ENCODE measurements at regions not wholly inside any gene's neighbourhood (a gene's known extent, or its start where the extent isn't known, plus 50 kb on each side); places are given as distances from the start of the nearest gene placed in this dataset.

- Histone ChIP-seq H3K9me3 (ENCODE audit: control insufficient read depth, insufficient read depth, low read length) (no peaks in the 10 kb centered on the region), H3K36me3 (ENCODE audit: control insufficient read depth, insufficient read depth, low read length) (no peaks in the 10 kb centered on the region), H3K4me3 (ENCODE audit: low read length) (no peak overlapping the region), H3K4me1 (ENCODE audit: control insufficient read depth, insufficient read depth, low read length) (no peaks in the 10 kb centered on the region), H3K27ac (ENCODE audit: low read length) (no peak overlapping the region), H3K27me3 (ENCODE audit: control insufficient read depth, insufficient read depth, low read length) (no peaks in the 10 kb centered on the region)
- Mint-ChIP-seq H3K27ac (no peak overlapping the region), H3K27me3 (ENCODE audit: low read depth in 2 of 2) (peaks cover 5 to 6% of the 10 kb centered on the region in 2 donors), H3K4me1 (no peaks in the 10 kb centered on the region), H3K4me3 (no peak overlapping the region), H3K9me3 (peaks cover 0 to 9% of the 10 kb centered on the region in 2 donors), H3K36me3 (no peaks in the 10 kb centered on the region)
- ATAC-seq (no peak), DNase-seq (no peak)
- no peak for TF ChIP-seq CTCF (IDR thresholded peaks at IDR 0.05)
- WGBS (ENCODE audit: insufficient coverage) = 83% methylated on average over 3 of the region's 3 CpGs
- intact Hi-C loops (cut with micrococcal nuclease) = no loop called here
Observed at GRCh38 chr20:21609221-21609620, 95.4 kb upstream of the NKX2-2 start.

GRCh38 chr20:21608777-21609176 is 94.9 kb upstream of the NKX2-2 start:
- Histone ChIP-seq H3K4me3 (ENCODE audit: low read length) (no peak overlapping the region), H3K36me3 (ENCODE audit: control insufficient read depth, insufficient read depth, low read length) (no peaks in the 10 kb centered on the region), H3K27me3 (ENCODE audit: control insufficient read depth, insufficient read depth, low read length) (no peaks in the 10 kb centered on the region), H3K9me3 (ENCODE audit: control insufficient read depth, insufficient read depth, low read length) (no peaks in the 10 kb centered on the region), H3K4me1 (ENCODE audit: control insufficient read depth, insufficient read depth, low read length) (no peaks in the 10 kb centered on the region), H3K27ac (ENCODE audit: low read length) (no peak overlapping the region)
- DNase-seq (no peak), ATAC-seq (no peak)
- Mint-ChIP-seq H3K27me3 (ENCODE audit: low read depth in 2 of 2) (peaks cover 4 to 6% of the 10 kb centered on the region in 2 donors), H3K36me3 (no peaks in the 10 kb centered on the region), H3K4me1 (no peaks in the 10 kb centered on the region), H3K27ac (no peak overlapping the region), H3K9me3 (peaks cover 0 to 11% of the 10 kb centered on the region in 2 donors), H3K4me3 (no peak overlapping the region)
- intact Hi-C loops (cut with micrococcal nuclease) = no loop called here
- TF ChIP-seq CTCF (IDR thresholded peaks at IDR 0.05) = no peak

GRCh38 chr20:21607971-21608725 is 94.3 kb upstream of the NKX2-2 start:
- DNase-seq (no peak), ATAC-seq (no peak)
- no peaks in the 10 kb centered on the region for H3K36me3 Mint-ChIP-seq
- H3K9me3 Mint-ChIP-seq = peaks cover 0 to 13% of the 10 kb centered on the region in 2 donors
- no peak overlapping the region for H3K27ac Mint-ChIP-seq
- H3K27me3 Mint-ChIP-seq (ENCODE audit: low read depth in 2 of 2) = peaks cover 2 to 6% of the 10 kb centered on the region in 2 donors
- TF ChIP-seq CTCF (IDR thresholded peaks at IDR 0.05) = no peak
- no peak overlapping the region for H3K4me3 Mint-ChIP-seq
- WGBS (ENCODE audit: insufficient coverage) = 57% methylated on average over 38 of the region's 38 CpGs
- H3K4me1 ChIP-seq (ENCODE audit: control insufficient read depth, insufficient read depth, low read length) = no peaks in the 10 kb centered on the region
- H3K4me3 ChIP-seq (ENCODE audit: low read length) = no peak overlapping the region
- no peaks in the 10 kb centered on the region for H3K9me3 ChIP-seq (ENCODE audit: control insufficient read depth, insufficient read depth, low read length)
- no peaks in the 10 kb centered on the region for H3K36me3 ChIP-seq (ENCODE audit: control insufficient read depth, insufficient read depth, low read length)
- intact Hi-C loops (cut with micrococcal nuclease) = no loop called here
- no peak overlapping the region for H3K27ac ChIP-seq (ENCODE audit: low read length)
- H3K27me3 ChIP-seq (ENCODE audit: control insufficient read depth, insufficient read depth, low read length) = no peaks in the 10 kb centered on the region
- no peaks in the 10 kb centered on the region for H3K4me1 Mint-ChIP-seq

- H3K9me3 Mint-ChIP-seq = peaks cover 9 to 11% of the 10 kb centered on the region in 2 donors
Observed at GRCh38 chr20:21601799-21602198, 87.9 kb upstream of the NKX2-2 start.

More at GRCh38 chr20:21601799-21602198, 87.9 kb upstream of the NKX2-2 start:
- no peaks in the 10 kb centered on the region for H3K4me1 Mint-ChIP-seq
- Histone ChIP-seq H3K36me3 (ENCODE audit: control insufficient read depth, insufficient read depth, low read length) (no peaks in the 10 kb centered on the region), H3K27ac (ENCODE audit: low read length) (no peak overlapping the region), H3K27me3 (ENCODE audit: control insufficient read depth, insufficient read depth, low read length) (no peaks in the 10 kb centered on the region), H3K4me1 (ENCODE audit: control insufficient read depth, insufficient read depth, low read length) (no peaks in the 10 kb centered on the region), H3K4me3 (ENCODE audit: low read length) (no peak overlapping the region), H3K9me3 (ENCODE audit: control insufficient read depth, insufficient read depth, low read length) (no peaks in the 10 kb centered on the region)
- no peak overlapping the region for H3K4me3 Mint-ChIP-seq
- TF ChIP-seq CTCF (IDR thresholded peaks at IDR 0.05) = no peak
- ATAC-seq = no peak
- no peaks in the 10 kb centered on the region for H3K36me3 Mint-ChIP-seq
- DNase-seq = no peak
- intact Hi-C loops (cut with micrococcal nuclease) = no loop called here
- 89% methylated on average over 4 of the region's 4 CpGs for WGBS (ENCODE audit: insufficient coverage)
- peaks cover 0 to 2% of the 10 kb centered on the region in 2 donors for H3K27me3 Mint-ChIP-seq (ENCODE audit: low read depth in 2 of 2)
- H3K27ac Mint-ChIP-seq = no peak overlapping the region
